GM18873 (cell line): ENCODE measurements at regions not wholly inside any gene's neighbourhood (a gene's known extent, or its start where the extent isn't known, plus 50 kb on each side); places are given as distances from the start of the nearest gene placed in this dataset.
"Not testable (repeated sequence)": the region's sequence is repeated elsewhere in the genome, so short reads cannot be mapped to it uniquely, and the experiment has no call there.

Experiments used
- ATAC-seq: cut with Tn5 transposase; IDR thresholded peaks from one replicate; pipeline ENCODE4 v1.9.1; 2021; ENCODE audit warnings: mild to moderate bottlenecking, moderate library complexity, moderate number of reproducible peaks; ENCODE audit not compliant: unreplicated experiment, low FRiP score

DNA sequence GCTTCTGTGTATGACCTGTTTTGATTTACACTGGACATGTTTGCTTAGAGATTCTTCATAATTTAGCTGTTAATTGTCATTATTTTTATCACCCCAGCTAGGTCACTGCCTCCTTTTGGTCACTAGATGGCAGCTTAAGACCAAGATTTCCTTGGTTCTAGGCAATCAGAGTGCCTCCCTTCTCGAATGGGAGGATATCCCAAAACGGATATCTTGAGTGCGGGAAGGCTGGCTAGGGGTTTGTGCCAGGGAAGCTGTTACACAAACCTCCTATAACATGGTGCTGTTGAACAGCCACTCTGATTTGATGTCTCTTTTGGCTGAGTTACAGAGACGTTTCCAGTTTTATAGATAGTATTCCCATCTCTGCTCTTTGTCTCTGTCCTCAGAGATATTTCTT lies 283.5 kb downstream of the S1PR1 start:
- peak; percentile 86 for ATAC-seq

DNA sequence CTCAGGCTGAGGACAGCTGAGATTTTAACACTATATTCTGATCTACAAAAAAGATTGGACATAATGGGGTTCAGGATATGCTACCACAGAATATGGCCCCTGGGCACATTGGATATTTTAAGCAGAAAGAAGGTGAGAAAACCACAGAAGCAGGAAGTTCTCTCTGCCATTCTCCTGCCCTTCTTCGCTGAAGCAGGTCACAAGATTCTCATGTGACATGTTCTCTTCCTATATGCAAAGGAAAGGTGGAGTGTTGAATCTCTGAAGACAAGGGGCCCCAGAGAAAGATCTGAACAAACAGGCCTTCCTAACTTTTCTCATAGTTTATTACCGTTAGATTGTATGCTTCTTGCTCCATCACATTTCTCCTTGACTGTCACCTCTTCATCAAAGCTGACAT lies 285.7 kb downstream of the S1PR1 start:
- no peak for ATAC-seq

DNA sequence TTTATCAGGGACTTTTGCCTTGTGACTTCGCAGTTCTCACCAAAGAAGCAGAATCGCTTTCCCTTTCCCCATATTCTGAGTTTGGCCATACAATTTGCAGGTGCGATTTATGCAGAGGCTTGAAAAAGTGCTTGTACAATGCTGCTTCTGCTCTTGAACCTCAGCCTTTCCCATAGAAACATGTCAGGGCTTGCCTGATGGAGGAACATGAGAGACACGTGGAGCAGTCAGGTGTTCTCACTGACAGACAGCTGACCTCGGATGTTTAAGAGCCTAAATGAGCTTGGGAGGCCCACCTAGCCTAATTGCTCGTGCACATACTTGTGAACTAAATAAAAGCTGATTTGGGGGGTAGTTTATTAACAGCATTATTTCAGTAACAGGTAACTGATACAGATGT lies 290.0 kb downstream of the S1PR1 start:
- ATAC-seq, result no peak

DNA sequence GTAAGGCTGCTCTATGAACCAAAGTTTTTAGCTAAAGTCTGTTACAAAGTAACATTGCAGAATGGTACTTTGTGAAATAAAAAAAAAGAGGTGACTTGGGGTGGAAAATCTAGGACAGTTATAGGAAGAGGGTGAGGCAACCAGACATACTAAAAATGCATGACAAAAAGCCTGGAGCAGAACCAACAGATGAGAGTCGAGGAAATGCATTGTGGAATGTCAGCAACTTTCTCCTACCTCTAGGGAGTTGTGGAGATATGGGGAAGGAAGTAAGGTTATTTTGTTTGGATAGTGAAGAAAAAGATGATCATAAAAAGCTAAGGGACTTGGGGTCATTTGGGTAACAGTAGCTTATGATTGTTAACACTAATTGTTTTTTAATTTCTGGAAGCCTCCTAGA lies 295.6 kb downstream of the S1PR1 start:
- no peak for ATAC-seq

DNA sequence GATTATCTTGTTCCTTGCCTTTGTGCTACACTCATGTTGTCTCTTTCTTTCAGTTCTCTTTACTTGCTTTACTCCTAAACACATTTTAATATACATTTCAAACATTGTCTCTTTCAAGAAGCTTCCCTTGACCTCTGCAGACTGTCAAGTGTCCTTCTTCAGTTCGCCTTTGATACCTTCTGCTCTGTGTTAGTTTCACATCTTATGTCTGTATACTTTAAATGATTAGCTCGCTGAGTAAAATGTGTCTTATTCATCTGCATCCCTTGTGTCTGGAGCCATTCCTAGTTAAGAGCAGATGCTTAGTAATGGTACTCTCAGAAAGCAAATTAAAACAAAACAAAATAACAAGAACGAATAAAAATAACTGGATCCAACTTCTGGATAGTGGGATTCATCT lies 303.3 kb downstream of the S1PR1 start:
- no peak for ATAC-seq

DNA sequence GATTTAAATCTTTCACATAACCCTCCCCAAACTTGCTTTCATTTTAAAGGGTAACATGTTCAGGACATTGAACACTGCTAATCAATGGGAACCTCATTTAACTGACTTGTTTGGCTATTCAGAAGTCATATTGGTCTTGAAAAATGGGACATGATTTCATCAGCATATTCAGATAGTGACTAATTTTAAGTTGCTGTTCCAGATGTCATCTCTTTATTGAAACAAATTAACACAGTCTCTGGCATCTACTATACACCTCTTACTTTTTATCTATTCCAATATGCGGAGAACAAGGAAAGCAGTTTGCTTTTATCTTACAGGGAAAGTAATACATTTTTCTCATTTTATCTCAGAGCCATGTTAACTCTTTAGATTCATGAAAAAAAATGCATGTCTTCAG lies 310.1 kb downstream of the S1PR1 start:
- no peak for ATAC-seq

DNA sequence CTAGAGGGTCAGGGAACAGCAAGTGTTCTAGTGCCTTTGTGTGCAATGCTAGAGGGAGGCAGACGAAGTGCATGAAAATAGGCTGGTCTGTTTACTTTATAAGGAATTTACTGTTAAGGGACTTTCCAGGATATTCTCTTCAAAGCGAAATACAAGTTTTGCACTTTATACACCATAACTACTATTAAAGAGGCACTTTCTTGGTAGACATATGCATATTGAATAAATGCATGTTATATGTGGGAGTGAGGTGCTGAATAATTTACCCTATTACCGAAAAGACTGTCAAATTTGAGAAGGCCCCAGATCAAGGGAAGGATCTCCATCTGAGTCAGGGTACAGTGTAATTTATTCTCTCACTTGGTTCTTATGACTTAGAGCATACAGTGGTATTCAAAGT lies 310.5 kb downstream of the S1PR1 start:
- ATAC-seq, result no peak

DNA sequence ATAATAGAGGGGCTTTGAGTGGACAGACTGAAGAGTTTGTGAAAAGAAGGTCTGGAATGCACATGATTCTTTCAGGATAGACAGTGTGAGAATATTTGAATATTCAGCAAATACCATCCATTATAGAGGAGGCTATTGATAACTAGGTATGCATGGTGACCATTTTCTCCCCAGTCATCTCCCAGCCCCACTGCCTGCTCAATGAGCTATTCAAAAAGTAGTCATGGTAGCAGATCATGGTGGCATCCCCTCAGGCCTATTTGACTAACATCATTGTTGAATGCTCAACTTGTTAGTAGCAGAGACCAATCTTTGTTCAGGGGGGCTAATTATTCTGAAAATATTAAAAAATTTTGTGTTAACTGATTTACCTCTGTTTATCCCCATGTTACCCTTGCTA lies 311.6 kb downstream of the S1PR1 start:
- no peak for ATAC-seq

DNA sequence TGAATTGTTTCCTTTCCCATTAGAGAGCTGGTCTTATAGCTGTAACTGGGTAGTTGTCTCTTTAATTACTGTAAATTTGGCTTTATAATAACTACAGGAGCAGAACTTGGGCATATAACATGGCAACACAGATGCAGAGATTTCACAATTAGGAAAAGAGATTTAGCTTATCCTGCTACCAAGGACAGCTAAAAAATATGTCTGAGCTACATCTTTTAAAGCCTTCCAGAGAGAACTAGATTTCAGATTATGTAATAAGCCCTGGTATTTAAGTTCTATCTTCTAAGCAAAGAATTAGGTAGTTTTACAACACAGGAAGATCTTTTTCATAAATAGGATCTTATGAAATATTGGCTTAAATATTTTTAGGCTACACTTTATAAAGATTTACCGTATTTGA lies 313.8 kb downstream of the S1PR1 start:
- no peak for ATAC-seq

DNA sequence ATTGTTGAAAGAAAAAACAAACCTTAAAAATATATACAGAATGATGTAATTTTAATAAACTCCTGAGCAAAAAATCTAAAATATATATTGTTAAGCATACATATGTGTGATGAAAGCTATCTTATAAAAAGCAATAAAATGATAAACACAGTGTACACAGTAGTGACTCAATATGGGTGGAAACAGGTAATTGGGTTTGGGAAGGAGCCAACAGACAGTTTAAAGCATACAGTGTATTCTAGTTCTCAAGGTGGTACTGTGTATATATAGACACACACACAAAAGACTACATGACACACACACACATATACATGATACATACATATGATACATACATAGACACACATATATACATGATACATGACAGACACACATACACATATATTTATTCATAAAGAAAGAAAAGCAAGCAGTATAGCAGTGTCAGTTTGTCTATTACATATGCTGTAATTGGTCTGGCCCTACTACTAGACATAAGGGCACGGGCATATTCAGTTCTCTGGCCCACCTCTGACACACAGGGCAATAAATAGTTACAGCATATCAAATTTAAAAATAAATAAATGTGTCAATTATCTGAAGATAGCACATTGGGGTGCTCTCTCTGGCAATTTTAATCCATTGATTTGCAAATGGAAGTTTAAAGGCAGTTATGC lies 330.2 kb downstream of the S1PR1 start:
- no peak for ATAC-seq

DNA sequence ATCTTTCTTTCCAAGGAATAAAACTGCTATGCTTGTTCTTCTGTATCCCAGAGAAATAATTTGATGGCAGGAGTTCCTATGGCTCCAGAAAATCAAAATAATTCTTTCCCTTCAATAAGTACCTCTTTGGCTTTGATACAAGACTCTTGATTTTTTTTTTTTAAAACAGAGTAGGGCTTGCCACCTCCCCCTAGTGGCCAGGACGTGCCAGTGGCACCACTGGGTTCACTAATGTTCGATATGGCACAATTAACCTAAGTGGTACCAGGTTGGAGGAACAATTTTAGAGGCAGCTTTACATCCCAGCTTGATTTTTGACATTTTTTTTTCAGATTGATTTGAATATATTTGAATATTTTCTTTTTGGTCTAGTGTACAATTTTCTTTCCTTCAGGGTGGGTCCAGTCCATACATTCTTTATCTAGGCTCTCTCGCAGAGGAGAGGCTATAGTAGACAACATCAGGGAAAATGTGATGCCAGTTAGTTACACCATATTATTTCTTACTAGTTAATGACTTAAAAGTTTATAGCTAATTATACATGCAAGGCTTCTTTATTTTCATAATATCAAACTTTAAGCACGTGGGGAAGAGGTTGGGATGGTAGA lies 330.9 kb downstream of the S1PR1 start:
- peak; percentile 93 for ATAC-seq

DNA sequence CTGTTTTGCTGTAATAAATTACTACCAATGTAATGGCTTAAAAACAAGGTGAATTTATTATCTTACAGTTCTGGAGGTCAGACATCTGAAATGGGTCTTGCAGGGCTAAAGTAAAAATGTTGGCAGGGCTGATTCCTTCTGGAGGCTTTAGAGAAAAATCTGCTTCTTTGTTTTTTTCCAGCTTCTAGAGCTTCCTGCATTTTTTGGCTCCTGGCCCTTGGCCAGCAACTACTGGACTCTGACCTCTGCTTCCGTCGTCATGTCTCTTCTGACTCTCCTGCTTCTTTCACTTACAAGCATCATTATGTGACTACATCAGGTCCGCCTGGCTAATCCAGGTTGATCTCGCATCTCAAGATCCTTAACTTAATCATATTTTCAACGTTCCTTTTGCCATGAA lies 350.9 kb downstream of the S1PR1 start:
- no peak for ATAC-seq

DNA sequence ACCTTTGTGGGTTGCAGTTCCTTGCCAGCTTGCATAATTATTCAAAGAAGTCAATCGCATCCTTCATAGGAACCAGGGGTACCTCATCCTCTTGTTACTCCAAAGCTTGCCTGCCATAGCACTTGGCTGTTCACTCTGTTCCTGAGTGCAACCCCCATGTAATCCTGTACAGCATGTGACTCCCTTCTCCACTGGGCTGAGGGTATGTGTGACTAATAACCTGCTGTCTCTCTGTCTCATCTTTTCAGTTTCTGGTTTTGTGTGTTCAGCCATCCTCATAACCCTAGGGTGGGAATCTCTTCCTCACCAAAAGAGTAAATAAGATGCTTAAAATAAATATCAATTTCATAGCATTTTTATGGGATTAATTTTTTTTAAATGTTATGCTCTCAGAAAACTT lies 351.9 kb downstream of the S1PR1 start:
- ATAC-seq, result no peak

DNA sequence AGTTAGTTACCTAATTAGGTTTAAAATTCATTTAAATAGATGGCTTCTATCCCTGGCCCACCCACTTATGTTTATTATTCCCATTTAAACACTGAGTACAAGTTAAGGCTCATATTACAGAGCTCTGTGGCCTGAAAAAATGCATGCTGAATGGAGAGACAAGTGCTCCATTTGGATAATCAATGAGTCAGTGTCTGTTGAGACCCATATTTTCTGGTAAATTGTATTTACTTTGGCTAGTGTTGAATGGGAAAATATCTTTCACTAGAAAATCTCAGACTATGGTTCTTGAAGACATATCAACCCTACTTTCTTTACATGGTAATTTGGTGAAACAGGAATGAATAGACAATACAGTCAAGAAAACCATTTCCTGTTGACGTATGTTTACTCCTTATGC lies 356.0 kb downstream of the S1PR1 start:
- ATAC-seq, result no peak

DNA sequence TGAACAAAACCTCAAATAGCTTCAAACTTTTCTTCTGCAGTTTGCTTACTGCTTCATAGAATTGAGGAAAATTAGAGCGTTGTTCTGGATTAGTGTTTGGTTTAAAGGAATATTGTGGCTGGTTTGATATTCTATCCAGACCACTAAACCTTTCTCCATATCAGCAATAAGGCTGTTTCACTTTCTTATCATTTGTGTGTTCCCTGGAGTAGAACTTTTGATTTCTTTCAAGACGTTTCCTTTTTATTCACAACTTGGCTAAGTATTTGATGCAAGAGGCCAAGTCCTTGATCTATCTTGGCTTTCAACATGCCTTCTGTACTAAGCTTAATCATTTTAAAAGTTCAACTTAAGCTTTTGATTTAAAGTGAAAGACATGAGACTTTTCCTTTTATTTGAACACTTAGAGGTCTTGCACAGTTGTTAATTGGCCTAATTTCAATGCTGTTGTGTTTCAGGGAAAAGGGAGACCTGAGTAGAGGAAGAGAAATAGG lies 359.1 kb downstream of the S1PR1 start:
- ATAC-seq, result no peak

DNA sequence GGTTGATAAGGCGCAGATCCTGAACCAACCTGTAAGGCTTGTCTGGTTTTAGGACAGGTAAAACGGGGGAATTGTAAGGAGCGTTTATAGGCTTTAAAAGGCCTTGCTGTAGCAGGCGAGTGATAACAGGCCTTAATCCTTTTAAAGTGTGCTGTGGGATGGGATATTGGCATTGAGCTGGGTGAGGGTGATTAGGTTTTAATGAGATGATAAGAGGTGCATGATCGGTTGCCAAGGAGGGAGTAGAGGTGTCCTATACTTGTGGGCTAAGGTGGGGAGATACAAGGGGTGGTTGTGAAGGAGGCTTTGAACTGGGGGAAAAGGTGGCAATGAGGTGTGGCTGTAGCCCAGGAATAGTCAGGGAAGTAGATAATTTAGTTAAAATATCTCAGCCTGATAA lies 363.8 kb downstream of the S1PR1 start:
- not testable (repeated sequence) for ATAC-seq

DNA sequence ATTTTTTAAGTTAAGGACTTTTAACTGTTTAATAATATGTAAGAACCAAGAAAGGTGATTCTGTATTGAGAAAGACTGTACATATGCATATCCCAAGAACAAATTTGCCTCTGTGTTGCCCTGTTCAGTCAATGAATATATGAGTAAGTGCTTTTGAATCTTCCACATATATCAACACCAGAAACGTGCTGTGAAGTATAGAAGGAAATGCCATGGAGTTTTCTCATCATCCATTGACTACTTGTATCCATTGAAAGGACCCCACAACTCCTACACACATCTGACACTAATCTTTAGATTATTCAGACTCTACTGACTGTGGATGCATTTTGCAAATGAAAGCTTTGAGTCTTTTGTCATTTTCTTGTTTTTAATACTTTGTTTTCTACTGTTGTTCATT lies 366.9 kb downstream of the S1PR1 start:
- no peak for ATAC-seq

DNA sequence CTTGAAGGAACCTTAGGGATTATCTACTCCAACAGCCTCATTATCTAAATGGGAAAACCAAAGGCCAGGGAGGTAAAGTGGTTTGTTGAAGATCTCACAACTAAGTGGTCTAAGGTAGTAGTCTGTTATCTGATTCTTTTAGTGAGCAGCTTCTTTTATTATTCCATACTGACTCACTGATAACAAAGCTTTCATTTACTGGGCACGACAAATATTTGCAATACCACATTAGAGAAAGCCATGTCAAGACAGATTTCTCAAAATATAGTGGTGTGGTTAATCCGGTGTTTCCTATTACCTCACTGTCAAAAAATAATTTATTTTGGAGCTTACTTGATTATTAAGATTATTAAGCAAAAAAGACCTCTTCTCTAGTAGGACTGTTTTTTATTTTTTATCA lies 369.1 kb downstream of the S1PR1 start:
- ATAC-seq, result no peak

DNA sequence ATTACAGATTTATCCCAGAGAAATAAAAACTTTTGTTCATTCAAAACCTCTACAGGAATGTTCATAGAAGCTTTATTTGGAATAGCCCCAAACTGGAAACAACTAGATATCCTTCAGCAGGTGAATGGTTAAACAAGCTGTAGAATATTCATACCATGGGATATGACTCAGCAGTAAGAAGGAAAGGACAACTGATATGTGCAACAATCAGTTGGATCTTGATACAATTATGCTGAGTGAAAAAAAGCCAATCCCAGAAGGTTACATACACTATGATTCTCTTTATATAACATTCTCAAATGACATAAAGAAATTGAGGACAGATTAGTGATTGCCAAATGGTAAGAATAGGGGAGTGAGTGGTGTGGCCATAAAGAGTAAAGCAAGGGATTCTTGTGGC lies 376.7 kb downstream of the S1PR1 start:
- no peak for ATAC-seq

DNA sequence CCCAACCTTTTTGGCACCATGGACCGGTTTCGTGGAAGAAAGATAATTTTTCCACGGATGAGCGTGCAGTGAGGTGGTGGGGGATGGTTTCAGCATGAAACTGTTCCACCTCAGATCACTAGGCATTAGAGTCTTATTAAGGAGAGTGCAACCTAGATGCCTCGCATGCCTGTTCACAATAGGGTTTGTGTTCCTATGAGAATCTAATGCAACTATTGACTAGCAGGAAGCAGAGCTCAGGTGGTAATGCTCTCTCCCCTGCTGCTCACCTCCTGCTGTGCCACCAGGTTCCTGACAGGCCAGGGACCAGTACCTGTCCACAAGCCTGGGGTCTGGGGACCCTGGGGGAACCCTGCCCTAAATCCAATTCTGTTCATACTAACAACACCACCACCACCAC lies 377.8 kb downstream of the OLFM3 start:
- no peak for ATAC-seq

DNA sequence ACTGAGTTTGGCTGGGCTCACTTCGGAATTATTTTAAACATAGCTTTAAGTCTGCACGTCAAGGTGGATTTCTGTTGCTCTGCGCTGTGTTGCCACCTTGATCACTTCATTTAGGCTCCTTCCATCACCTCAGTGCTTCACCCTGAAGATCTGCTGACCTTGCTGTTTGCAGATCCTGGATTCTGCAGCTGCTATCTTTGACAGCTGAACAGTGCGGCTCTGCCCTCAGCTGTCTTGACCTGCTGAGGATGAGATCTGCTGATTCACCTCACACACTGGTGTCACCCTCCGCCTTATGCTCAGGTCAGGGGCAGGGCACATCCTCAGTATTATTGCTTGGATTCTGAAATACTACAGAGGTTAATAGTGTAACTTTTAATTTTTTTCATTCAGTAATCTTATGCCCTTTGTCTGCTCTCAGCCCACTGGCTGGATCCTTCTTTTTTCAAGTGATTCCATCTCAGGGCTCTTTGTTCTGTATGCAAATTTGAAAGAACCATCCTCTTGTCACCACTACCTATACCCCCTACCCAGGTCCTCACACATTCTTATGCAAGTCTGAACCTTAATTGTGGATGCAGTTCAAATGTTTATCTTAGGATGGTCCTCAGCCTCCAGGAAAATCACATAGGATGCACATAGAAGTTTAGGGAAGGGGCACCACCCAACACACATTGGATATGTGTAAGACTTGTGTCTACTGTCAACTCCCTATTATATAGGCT lies 364.0 kb downstream of the OLFM3 start:
- ATAC-seq, result no peak

DNA sequence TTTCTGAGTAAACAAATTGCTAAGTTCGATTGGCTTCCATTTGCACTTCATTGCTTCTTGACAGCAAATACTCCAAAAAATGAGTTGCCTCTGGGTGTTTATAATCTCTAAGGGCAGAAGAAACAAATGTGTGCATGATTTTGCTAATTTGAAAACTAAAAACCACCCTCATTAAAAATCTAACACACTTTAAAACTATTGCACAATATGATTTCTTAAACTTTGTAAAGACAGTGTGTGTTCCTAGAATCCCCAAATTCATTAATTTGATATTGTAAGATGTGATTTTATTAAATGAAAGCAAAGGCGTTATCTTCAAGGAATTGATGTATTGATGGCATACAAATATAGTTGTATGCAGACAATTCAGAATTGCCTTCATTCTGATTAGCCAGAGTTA lies 350.9 kb downstream of the OLFM3 start:
- no peak for ATAC-seq
